SH-SY5Y (cell line): ENCODE measurements at regions not wholly inside any gene's neighbourhood (a gene's known extent, or its start where the extent isn't known, plus 50 kb on each side); places are given as distances from the start of the nearest gene placed in this dataset.

Experiments used
- GATA2 ChIP-seq: IDR thresholded peaks from 2 replicates; pipeline ENCODE4 v1.6.1; 2011; ENCODE audit warnings: mild to moderate bottlenecking, low read depth, low read length
- GATA3 ChIP-seq: IDR thresholded peaks from 2 replicates; pipeline ENCODE4 v1.6.1; 2011; ENCODE audit warnings: low read depth, mild to moderate bottlenecking, low read length, moderate library complexity

- TF ChIP-seq GATA3 (no peak), GATA2 (no peak)
Observed at GRCh38 chr4:137806420-137806819, 274.1 kb upstream of the PCDH18 start.

GRCh38 chr4:137804906-137805495, 272.7 kb upstream of the PCDH18 start:
- TF ChIP-seq GATA3 (no peak), GATA2 (no peak)

- TF ChIP-seq GATA2 (no peak), GATA3 (no peak)
Observed at GRCh38 chr4:137800861-137801260, 268.6 kb upstream of the PCDH18 start.

GRCh38 chr4:137794764-137795254, 262.5 kb upstream of the PCDH18 start:
- TF ChIP-seq GATA3 (no peak), GATA2 (no peak)

- TF ChIP-seq GATA3 = no peak
Observed at GRCh38 chr4:137775701-137776100, 243.4 kb upstream of the PCDH18 start.

- TF ChIP-seq GATA2 = no peak
- TF ChIP-seq GATA3 = no peak
Observed at GRCh38 chr4:137774501-137774900, 242.2 kb upstream of the PCDH18 start.

- TF ChIP-seq GATA2 (no peak), GATA3 (no peak)
Observed at GRCh38 chr4:137768881-137769280, 236.6 kb upstream of the PCDH18 start.

GRCh38 chr4:137768196-137768595, 235.9 kb upstream of the PCDH18 start:
- no peak for TF ChIP-seq GATA2
- TF ChIP-seq GATA3 = no peak

GRCh38 chr4:137762591-137762990, 230.3 kb upstream of the PCDH18 start:
- TF ChIP-seq GATA3 (no peak), GATA2 (no peak)

GRCh38 chr4:137754652-137755471, 222.6 kb upstream of the PCDH18 start:
- no peak for TF ChIP-seq GATA2
- TF ChIP-seq GATA3 = no peak

- TF ChIP-seq GATA3 = no peak
- no peak for TF ChIP-seq GATA2
Observed at GRCh38 chr4:137749466-137749865, 217.2 kb upstream of the PCDH18 start.

- no peak for TF ChIP-seq GATA3
- TF ChIP-seq GATA2 = no peak
Observed at GRCh38 chr4:137748616-137749015, 216.3 kb upstream of the PCDH18 start.

GRCh38 chr4:137740141-137740540, 207.8 kb upstream of the PCDH18 start:
- TF ChIP-seq GATA3 (no peak), GATA2 (no peak)

- TF ChIP-seq GATA2 = no peak
- no peak for TF ChIP-seq GATA3
Observed at GRCh38 chr4:137739391-137739790, 207.1 kb upstream of the PCDH18 start.

- TF ChIP-seq GATA3 (no peak), GATA2 (no peak)
Observed at GRCh38 chr4:137738375-137738990, 206.2 kb upstream of the PCDH18 start.
